Posterior vena cava (tissue), 2 donors: ENCODE measurements at regions not wholly inside any gene's neighbourhood (a gene's known extent, or its start where the extent isn't known, plus 50 kb on each side); places are given as distances from the start of the nearest gene placed in this dataset.

Experiments used
- DNase-seq: peaks from one replicate; pipeline ENCODE4 v3.0.0-alpha.2; 2020; ENCODE audit warnings: low spot score
- intact Hi-C, 2 donors: fragments of 100-400 bp; cut with DNase I; formaldehyde crosslinking; loops; one replicate each; pipeline versions ENCODE4 v1.14.1 to v1.14.2; 2022 to 2023
- donor health status: DM: yes; HTN: yes; CAD: no.
- donor health status: DM: yes; HTN: yes; CAD: no.

- no peak for DNase-seq
- intact Hi-C loops = no loop called here
Measured at GRCh38 chr21:39066829-39067780, 116.1 kb downstream of the PSMG1 start.

DNA sequence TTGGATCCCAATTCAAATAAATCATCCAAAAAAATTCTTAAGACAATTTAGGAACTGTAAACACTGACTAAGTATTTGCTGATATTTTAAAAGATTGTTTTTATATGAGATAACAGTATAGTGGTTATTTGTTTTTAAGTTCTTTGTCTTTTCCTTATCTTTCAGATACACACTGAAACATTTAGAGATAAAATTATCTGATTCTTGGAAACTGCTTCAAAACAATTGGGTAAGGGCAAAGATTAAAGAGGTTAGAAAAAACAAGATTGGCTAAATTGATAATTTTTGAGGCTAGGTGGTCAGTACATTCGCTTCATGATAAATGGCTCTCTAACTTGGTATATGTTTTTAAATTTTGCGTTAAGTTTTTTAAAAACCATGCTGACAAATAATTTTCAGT is 117.3 kb downstream of the PSMG1 start:
- DNase-seq = no peak
- intact Hi-C loops = no loop called here

- no peak for DNase-seq
- intact Hi-C loops = no loop called here
Measured at GRCh38 chr21:39064325-39065012, 118.8 kb downstream of the PSMG1 start.

- intact Hi-C loops = no loop called here
- no peak for DNase-seq
Measured at GRCh38 chr21:39063517-39063916, 119.7 kb downstream of the PSMG1 start.

DNA sequence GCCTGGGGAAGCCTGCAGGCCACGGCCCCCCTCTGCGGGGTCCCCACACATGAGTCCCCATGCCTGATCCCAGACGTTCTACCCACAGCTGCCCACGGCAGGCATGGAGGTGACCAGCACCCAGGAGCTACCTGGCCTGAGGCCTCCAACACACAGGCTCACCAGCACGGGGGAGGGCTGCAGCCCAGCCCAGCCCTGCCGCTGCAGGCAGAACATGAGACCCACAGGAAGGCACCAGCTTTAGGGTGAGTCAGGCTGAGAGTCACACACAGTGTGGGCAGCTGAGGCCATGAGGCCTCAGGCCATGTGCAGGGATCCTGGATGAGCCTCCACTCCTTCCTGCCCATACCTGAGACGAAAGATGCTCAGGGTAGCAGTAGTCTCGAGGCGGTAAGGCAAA is 121.1 kb downstream of the PSMG1 start:
- intact Hi-C loops = no loop called here
- no peak for DNase-seq

DNA sequence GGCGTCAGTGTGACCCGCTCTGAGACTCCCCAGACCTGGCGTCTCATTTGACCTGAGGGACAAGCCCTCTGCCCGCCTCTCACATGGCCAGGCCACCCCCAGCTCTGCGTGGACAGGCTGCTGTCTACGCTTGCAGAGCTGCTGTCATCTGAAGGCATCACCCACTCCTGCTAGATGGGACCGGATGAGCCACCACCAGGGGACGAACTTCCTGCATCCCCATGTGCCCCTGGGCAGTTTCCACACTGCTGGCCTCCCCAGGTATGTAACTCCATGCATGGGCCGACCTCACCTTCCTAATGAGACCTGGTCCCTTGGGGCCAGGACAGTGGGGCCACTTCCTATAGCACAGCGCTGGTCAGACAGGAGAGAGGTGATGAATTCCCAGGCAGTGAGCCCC is 121.5 kb downstream of the PSMG1 start:
- intact Hi-C loops = no loop called here
- DNase-seq = no peak

DNA sequence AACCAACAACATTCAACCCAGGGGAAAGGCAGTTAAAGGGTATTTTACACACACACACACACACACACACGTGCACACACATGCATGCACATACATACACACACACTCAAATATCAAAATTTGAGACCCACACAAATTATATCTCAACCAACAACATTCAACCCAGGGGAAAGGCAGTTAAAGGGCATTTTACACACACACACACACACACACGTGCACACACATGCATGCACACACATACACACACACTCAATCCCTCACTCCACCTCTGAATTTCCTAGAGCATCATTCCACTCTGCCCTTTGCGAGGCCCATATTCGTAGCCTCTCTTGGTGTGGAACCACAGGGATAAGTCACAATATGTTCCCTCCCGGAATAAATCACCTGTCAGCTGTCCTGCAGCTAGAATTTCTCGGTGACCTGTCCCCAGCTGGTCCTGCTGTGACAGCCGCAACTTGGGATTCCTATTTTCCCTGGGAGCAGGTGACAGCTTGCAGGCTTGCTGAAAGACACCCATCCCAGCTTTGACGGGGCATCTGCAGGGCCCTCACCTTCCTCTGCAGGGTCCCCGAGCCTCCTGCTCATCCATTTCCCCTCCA is 122.7 kb downstream of the PSMG1 start:
- intact Hi-C loops = no loop called here
- DNase-seq = no peak

GRCh38 chr21:39057121-39057520 is 126.1 kb downstream of the PSMG1 start:
- intact Hi-C loops = no loop called here

GRCh38 chr21:39056636-39057035 is 126.6 kb downstream of the PSMG1 start:
- no peak for DNase-seq
- intact Hi-C loops = no loop called here

More at GRCh38 chr21:39057121-39057520, 126.1 kb downstream of the PSMG1 start:
- DNase-seq = no peak

- intact Hi-C loops = no loop called here
- DNase-seq = no peak
Measured at GRCh38 chr21:39055167-39055767, 128.0 kb downstream of the PSMG1 start.

- no peak for DNase-seq
Measured at GRCh38 chr21:39054066-39054465, 129.2 kb downstream of the PSMG1 start.

GRCh38 chr21:39053126-39053525 is 130.1 kb downstream of the PSMG1 start:
- DNase-seq = no peak
- intact Hi-C loops = no loop called here

More at GRCh38 chr21:39054066-39054465, 129.2 kb downstream of the PSMG1 start:
- intact Hi-C loops = no loop called here

DNA sequence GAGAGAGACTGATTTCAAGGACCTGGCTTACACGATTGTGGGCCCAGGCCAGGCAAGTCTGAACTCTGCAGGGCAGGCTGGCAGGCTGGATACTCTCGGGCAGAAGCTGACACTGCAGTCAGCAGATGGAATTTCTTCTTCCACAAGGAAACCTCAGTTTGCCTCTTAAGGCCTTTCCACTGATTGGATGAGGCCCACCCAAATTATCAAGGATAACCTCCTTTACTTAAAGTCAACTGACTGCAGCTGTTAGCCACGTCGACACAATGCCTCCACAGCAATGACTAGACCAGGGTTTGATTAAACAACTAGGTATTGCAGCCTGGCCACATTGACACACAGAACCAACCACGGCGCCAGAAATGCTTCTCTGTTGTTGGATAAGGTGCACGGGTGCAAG is 130.5 kb downstream of the PSMG1 start:
- intact Hi-C loops = no loop called here
- DNase-seq = no peak

GRCh38 chr21:39051588-39051949 is 131.7 kb downstream of the PSMG1 start:
- intact Hi-C loops = no loop called here
- no peak for DNase-seq

- no peak for DNase-seq
- intact Hi-C loops = no loop called here
Measured at GRCh38 chr21:39050841-39051587, 132.2 kb downstream of the PSMG1 start.

DNA sequence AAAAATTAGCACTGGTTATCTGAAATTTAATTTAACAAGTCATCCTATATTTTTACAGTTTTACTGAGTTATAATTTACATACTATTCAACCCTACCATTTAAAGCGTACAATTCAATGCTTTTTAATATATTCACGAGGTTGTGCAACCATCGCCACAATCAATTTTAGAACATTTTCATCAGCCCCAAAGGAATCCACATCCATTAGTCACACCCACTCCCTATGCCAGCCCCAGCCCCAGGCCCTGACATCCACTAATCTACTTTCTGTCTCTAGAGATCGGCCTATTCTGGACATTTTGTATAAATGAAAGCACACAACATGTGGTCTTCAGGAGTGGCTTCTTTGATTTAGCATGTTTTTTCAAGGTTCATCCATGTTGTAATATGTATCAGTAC is 134.7 kb downstream of the PSMG1 start:
- intact Hi-C loops = no loop called here
- DNase-seq = no peak

GRCh38 chr21:39048064-39048463 is 135.2 kb downstream of the PSMG1 start:
- intact Hi-C loops = no loop called here
- DNase-seq = no peak

- intact Hi-C loops = no loop called here
- DNase-seq = no peak
Measured at GRCh38 chr21:39047046-39047445, 136.2 kb downstream of the PSMG1 start.

GRCh38 chr21:39046236-39046916 is 136.9 kb downstream of the PSMG1 start:
- DNase-seq = no peak
- intact Hi-C loops = no loop called here
